IMR-90 (cell line): ENCODE measurements at regions not wholly inside any gene's neighbourhood (a gene's known extent, or its start where the extent isn't known, plus 50 kb on each side); places are given as distances from the start of the nearest gene placed in this dataset.

Experiments used
- ATAC-seq: fragments of 200-7000 bp; cut with Tn5 transposase; 2 replicates; pipeline ENCODE4 v1.9.1; 2020; ENCODE audit warnings: low read depth, mild to moderate bottlenecking, moderate library complexity
- BruUV-seq: library from RNA; stranded (reverse); fragments of 400-500 nt; replicated peaks from 2 replicates; lab custom pipeline; 2021; lab: Mats Ljungman, UMichigan
- CTCF ChIA-PET: fragments of 300-600 bp; formaldehyde crosslinking; extraction: SDS; loops from one replicate; lab custom pipeline; 2021; ENCODE audit warnings: antibody characterized with exemption; lab: Yijun Ruan, JAX
- POLR2A ChIA-PET: fragments of 300-600 bp; sonication (Branson Sonifier 250); formaldehyde crosslinking; loops from one replicate; lab custom pipeline; 2022; ENCODE audit warnings: antibody characterized with exemption; ENCODE audit not compliant: unreplicated experiment; lab: Charles Lee
- DNase-seq: peaks from one replicate; pipeline ENCODE4 v3.0.0; 2013
- H2AFZ ChIP-seq: replicated peaks from 2 replicates; pipeline ENCODE3; 2013; ENCODE audit warnings: low read length, mild to moderate bottlenecking; ENCODE audit not compliant: poor library complexity
- H2AK5ac ChIP-seq: 2 replicates; pipeline ENCODE4 v1.6.1; 2013; ENCODE audit warnings: low read depth, low read length, inconsistent platforms
- H2AK9ac ChIP-seq: replicated peaks from 2 replicates; pipeline ENCODE3; 2013; ENCODE audit warnings: mild to moderate bottlenecking, low read depth, low read length, moderate library complexity; ENCODE audit not compliant: poor library complexity
- H2BK120ac ChIP-seq: 2 replicates; pipeline ENCODE4 v1.6.1; 2013; ENCODE audit warnings: low read depth, low read length, inconsistent platforms
- H2BK15ac ChIP-seq: 3 replicates; pipeline ENCODE4 v1.6.1; 2013; ENCODE audit warnings: low read depth, low read length, inconsistent platforms
- H2BK20ac ChIP-seq: 2 replicates; pipeline ENCODE4 v1.6.1; 2013; ENCODE audit warnings: low read depth, mild to moderate bottlenecking, inconsistent platforms, low read length, moderate library complexity
- H2BK5ac ChIP-seq: 2 replicates; pipeline ENCODE4 v1.6.1; 2013; ENCODE audit warnings: mild to moderate bottlenecking, low read depth, low read length, inconsistent platforms; ENCODE audit not compliant: poor library complexity, severe bottlenecking
- H3K14ac ChIP-seq: replicated peaks from 2 replicates; pipeline ENCODE4 v1.6.1; 2013; ENCODE audit warnings: low read depth, low read length, inconsistent platforms
- H3K18ac ChIP-seq: 2 replicates; pipeline ENCODE4 v1.6.1; 2013; ENCODE audit warnings: low read depth, low read length, control low read depth
- H3K23ac ChIP-seq: 2 replicates; pipeline ENCODE4 v1.6.1; 2013; ENCODE audit warnings: low read depth, low read length, inconsistent platforms
- H3K27ac ChIP-seq: 2 replicates; pipeline ENCODE4 v1.5.1; 2013; ENCODE audit warnings: mild to moderate bottlenecking, control low read depth, low read length; ENCODE audit not compliant: insufficient read depth
- H3K27me3 ChIP-seq: 2 replicates; pipeline ENCODE4 v1.6.1; 2013; ENCODE audit warnings: low read length; ENCODE audit not compliant: control insufficient read depth, insufficient read depth
- H3K36me3 ChIP-seq: 2 replicates; pipeline ENCODE4 v1.6.1; 2013; ENCODE audit warnings: low read length, mixed read lengths; ENCODE audit not compliant: control insufficient read depth, insufficient read depth
- H3K4ac ChIP-seq: 2 replicates; pipeline ENCODE4 v1.6.1; 2013; ENCODE audit warnings: low read depth, low read length, inconsistent platforms
- H3K4me1 ChIP-seq: 2 replicates; pipeline ENCODE4 v1.6.1; 2013; ENCODE audit warnings: low read length, mixed read lengths; ENCODE audit not compliant: control insufficient read depth, insufficient read depth
- H3K4me2 ChIP-seq: 2 replicates; pipeline ENCODE4 v1.6.1; 2013; ENCODE audit warnings: low read depth, mild to moderate bottlenecking, control low read depth, low read length, moderate library complexity
- H3K4me3 ChIP-seq: 2 replicates; pipeline ENCODE4 v1.5.1; 2013; ENCODE audit warnings: low read depth, mild to moderate bottlenecking, control low read depth, low read length, moderate library complexity; ENCODE audit not compliant: insufficient read depth
- H3K56ac ChIP-seq: 2 replicates; pipeline ENCODE4 v1.6.1; 2013; ENCODE audit warnings: low read length, inconsistent platforms; ENCODE audit not compliant: insufficient read depth; ENCODE audit errors: extremely low read depth
- H3K79me1 ChIP-seq, 2 experiments: 2 replicates each; pipeline ENCODE4 v1.6.1; 2013; ENCODE audit warnings: low read length in 2 of 2, inconsistent platforms in 1 of 2, low read depth in 1 of 2
- H3K9ac ChIP-seq: 2 replicates; pipeline ENCODE4 v1.6.1; 2013; ENCODE audit warnings: low read depth, low read length, control low read depth
- H3K9me1 ChIP-seq: 2 replicates; pipeline ENCODE4 v1.6.1; 2013; ENCODE audit warnings: low read length, inconsistent platforms; ENCODE audit not compliant: insufficient read depth
- H3K9me3 ChIP-seq: 2 replicates; pipeline ENCODE4 v1.6.1; 2013; ENCODE audit warnings: low read length; ENCODE audit not compliant: control insufficient read depth, insufficient read depth
- H4K20me1 ChIP-seq: 2 replicates; pipeline ENCODE4 v1.6.1; 2013; ENCODE audit warnings: low read length, inconsistent platforms; ENCODE audit not compliant: insufficient read depth
- H4K5ac ChIP-seq: 2 replicates; pipeline ENCODE4 v1.6.1; 2013; ENCODE audit warnings: mild to moderate bottlenecking, low read depth, low read length, control low read depth
- H4K8ac ChIP-seq, 2 experiments: 2 replicates each; pipeline ENCODE4 v1.6.1; 2013; ENCODE audit warnings: low read depth in 2 of 2, low read length in 2 of 2, control low read depth in 1 of 2, inconsistent platforms in 1 of 2
- H4K91ac ChIP-seq: 2 replicates; pipeline ENCODE4 v1.6.1; 2013; ENCODE audit warnings: low read depth, low read length, inconsistent platforms; ENCODE audit not compliant: insufficient read depth
- BHLHE40 ChIP-seq: fragments of 150-350 bp; IDR thresholded peaks from 2 replicates; pipeline ENCODE4 v1.6.1; 2016; ENCODE audit warnings: mild to moderate bottlenecking, low read depth, low read length
- CEBPB ChIP-seq: IDR thresholded peaks from 2 replicates; pipeline ENCODE4 v1.6.1; 2012; ENCODE audit warnings: low read depth, low read length, improper control_type of control experiment
- CHD1 ChIP-seq: IDR thresholded peaks from 2 replicates; pipeline ENCODE4 v1.6.1; 2012; ENCODE audit warnings: low read depth, low read length, improper control_type of control experiment
- CTCF ChIP-seq: conservative IDR thresholded peaks from 2 replicates; pipeline ENCODE4 v1.5.1; 2012; ENCODE audit warnings: mild to moderate bottlenecking, low read depth, low read length, improper control_type of control experiment
- FOS ChIP-seq: fragments of 150-350 bp; IDR thresholded peaks from 2 replicates; pipeline ENCODE4 v1.6.1; 2016; ENCODE audit warnings: low read depth, low read length
- MAZ ChIP-seq: IDR thresholded peaks from 2 replicates; pipeline ENCODE4 v1.6.1; 2012; ENCODE audit warnings: low read depth, mild to moderate bottlenecking, low read length, improper control_type of control experiment, moderate library complexity, borderline replicate concordance
- NFE2L2 ChIP-seq: fragments of 150-350 bp; IDR thresholded peaks from 2 replicates; pipeline ENCODE4 v1.6.1; 2016; ENCODE audit warnings: low read depth, mild to moderate bottlenecking, low read length
- POLR2A ChIP-seq: IDR thresholded peaks from 2 replicates; pipeline ENCODE4 v1.6.1; 2012; ENCODE audit warnings: mild to moderate bottlenecking, low read depth, low read length
- RAD21 ChIP-seq: IDR thresholded peaks from 2 replicates; pipeline ENCODE4 v1.6.1; 2012; ENCODE audit warnings: low read length, improper control_type of control experiment
- RCOR1 ChIP-seq: IDR thresholded peaks from 2 replicates; pipeline ENCODE4 v1.6.1; 2012; ENCODE audit warnings: mild to moderate bottlenecking, low read length, improper control_type of control experiment; ENCODE audit not compliant: insufficient replicate concordance
- RFX5 ChIP-seq: IDR thresholded peaks from 2 replicates; pipeline ENCODE4 v1.8.0; 2012; ENCODE audit warnings: low read depth, mild to moderate bottlenecking, low read length, moderate library complexity
- USF2 ChIP-seq: fragments of 150-350 bp; IDR thresholded peaks from 2 replicates; pipeline ENCODE4 v1.6.1; 2017; ENCODE audit warnings: mild to moderate bottlenecking, antibody characterized with exemption, low read length, low read depth
- WGBS, 2 experiments: methylation state at CpG; one replicate each; pipeline versions ENCODE4 v1.1.5 to v1.1.7; 2013; ENCODE audit warnings: missing lambda C conversion rate in 2 of 2; ENCODE audit not compliant: insufficient read length in 1 of 2; ENCODE audit errors: extremely low coverage in 2 of 2; 5-methylcytosine and 5-hydroxymethylcytosine counted together
- dilution Hi-C: fragments of 300-500 bp; cut with HindIII; formaldehyde crosslinking; loops from one replicate; pipeline ENCODE4 v1.14.3; 2018; ENCODE audit warnings: low sequenced_read_pairs; ENCODE audit not compliant: unreplicated experiment
- in situ Hi-C: fragments of 300-500 bp; cut with MboI; formaldehyde crosslinking; loops from 3 replicates; pipeline ENCODE4 v1.14.3; 2019; ENCODE audit warnings: low sequenced_read_pairs, inconsistent platforms, mixed read lengths
- intact Hi-C: fragments of 100-400 bp; cut with micrococcal nuclease; formaldehyde crosslinking; loops from 2 replicates; pipeline ENCODE4 v1.10.0; 2022

- Histone ChIP-seq H3K4me3 (no peak overlapping the region), H3K4me2 (no peak overlapping the region), H3K18ac (no peak overlapping the region), H2BK20ac (no peak overlapping the region), H3K36me3 (no peaks in the 10 kb centered on the region), H2AK5ac (no peak overlapping the region), H3K79me1 (no peaks in the 10 kb centered on the region), H3K23ac (no peak overlapping the region), H3K27ac (no peak overlapping the region), H3K4me1 (no peaks in the 10 kb centered on the region), H2AK9ac (no peak overlapping the region), H4K20me1 (no peaks in the 10 kb centered on the region), H4K8ac (no peak overlapping the region), H3K4ac (no peak overlapping the region), H3K9me3 (no peaks in the 10 kb centered on the region), H3K9me1 (no peaks in the 10 kb centered on the region), H3K9ac (no peak overlapping the region), H3K14ac (no peak overlapping the region), H3K56ac (no peak overlapping the region), H2BK5ac (no peak overlapping the region), H4K91ac (no peak overlapping the region), H4K5ac (no peak overlapping the region), H2BK15ac (no peak overlapping the region), H3K27me3 (no peaks in the 10 kb centered on the region), H2BK120ac (no peak overlapping the region), H2AFZ (no peak overlapping the region)
- BruUV-seq = no TSS peak
- in situ Hi-C loops (no loop called here), intact Hi-C loops (no loop called here), dilution Hi-C loops (no loop called here)
- no peak for DNase-seq
- TF ChIP-seq POLR2A = no peak
- no peak for TF ChIP-seq NFE2L2
- TF ChIP-seq RCOR1 = no peak
- no peak for TF ChIP-seq CTCF
- TF ChIP-seq CHD1 = no peak
- no peak for TF ChIP-seq CEBPB
- TF ChIP-seq FOS = no peak
- no peak for TF ChIP-seq RAD21
- TF ChIP-seq RFX5 = no peak
- no peak for TF ChIP-seq BHLHE40
- TF ChIP-seq USF2 = no peak
- no peak for TF ChIP-seq MAZ
- CTCF ChIA-PET = no interaction called here
- WGBS, 2 experiments = no CpG with 5 or more reads among the region's 2 CpGs
- POLR2A ChIA-PET = no interaction called here
- ATAC-seq = no peak
Observed at GRCh38 chrX:81527881-81528440, 326.1 kb downstream of the SH3BGRL start.
